ENCODE measurements at regions not wholly inside any gene's neighbourhood (a gene's known extent, or its start where the extent isn't known, plus 50 kb on each side); places are given as distances from the start of the nearest gene placed in this dataset.

DNA sequence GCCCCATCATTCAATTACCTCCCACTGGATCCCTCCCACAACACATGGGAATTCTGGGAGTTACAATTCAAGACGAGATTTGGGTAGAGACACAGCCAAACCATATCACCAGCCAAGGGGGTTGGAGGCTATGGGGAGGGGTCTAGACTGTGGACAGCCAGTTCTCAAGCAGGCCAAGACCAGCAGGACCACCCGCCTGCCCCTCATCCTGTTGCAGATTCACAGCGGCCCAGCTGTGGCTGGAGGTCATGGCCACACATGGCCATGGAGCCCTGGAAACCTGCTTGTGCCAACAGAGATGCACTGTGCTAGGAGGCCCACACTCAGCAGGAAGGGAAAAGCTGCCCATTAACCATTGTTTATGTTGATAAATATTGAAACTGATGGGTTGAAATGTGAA, 240.5 kb downstream of the TTLL2 start:
- no peak for TF ChIP-seq RAD21 (IDR thresholded peaks at IDR 0.05; ENCODE audit: low read depth)
- TF ChIP-seq CREB1 (IDR thresholded peaks at IDR 0.05; ENCODE audit: low read depth) = no peak

DNA sequence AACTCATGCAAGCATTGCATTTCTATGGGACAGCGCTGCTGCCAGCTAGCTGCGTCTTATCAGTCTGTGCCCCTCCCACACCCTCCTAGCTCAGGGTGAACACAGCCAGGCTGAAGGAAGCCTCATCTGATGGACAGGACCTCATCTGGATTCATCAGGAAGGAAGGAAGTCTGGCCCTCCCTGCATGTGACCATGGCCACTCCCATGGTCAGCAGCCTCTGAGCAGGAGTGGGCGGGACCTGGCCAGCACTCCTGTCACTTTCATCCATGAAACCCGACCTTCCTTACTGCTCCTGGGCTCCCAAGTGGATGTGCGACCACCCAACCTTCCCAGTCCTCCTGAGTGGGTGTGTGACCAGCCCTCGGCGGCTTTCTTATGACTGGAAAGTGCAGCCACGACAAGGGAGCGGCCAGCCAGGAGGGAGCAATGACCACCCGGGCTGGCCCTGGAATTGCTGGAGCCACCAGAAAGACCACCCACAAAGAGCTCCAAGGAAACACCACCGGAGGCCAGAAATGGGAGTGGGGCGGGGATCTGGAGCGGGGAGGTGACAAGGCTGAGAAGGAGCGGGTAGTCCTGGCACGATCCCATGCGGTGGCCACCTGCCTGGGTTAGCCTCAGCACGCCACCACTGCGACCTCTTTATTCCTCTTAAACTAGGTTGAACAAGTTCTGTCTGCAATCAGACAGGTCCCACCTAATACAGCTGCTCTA, 241.2 kb downstream of the TTLL2 start:
- TF ChIP-seq, protein P1, sequence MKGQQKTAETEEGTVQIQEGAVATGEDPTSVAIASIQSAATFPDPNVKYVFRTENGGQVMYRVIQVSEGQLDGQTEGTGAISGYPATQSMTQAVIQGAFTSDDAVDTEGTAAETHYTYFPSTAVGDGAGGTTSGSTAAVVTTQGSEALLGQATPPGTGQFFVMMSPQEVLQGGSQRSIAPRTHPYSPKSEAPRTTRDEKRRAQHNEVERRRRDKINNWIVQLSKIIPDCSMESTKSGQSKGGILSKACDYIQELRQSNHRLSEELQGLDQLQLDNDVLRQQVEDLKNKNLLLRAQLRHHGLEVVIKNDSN (IDR thresholded peaks at IDR 0.05) = peak; percentile 61
- TF ChIP-seq TEAD4 (IDR thresholded peaks at IDR 0.05) = no peak
- TF ChIP-seq FOXM1 (IDR thresholded peaks at IDR 0.05; ENCODE audit: borderline replicate concordance, low read depth) = no peak

DNA sequence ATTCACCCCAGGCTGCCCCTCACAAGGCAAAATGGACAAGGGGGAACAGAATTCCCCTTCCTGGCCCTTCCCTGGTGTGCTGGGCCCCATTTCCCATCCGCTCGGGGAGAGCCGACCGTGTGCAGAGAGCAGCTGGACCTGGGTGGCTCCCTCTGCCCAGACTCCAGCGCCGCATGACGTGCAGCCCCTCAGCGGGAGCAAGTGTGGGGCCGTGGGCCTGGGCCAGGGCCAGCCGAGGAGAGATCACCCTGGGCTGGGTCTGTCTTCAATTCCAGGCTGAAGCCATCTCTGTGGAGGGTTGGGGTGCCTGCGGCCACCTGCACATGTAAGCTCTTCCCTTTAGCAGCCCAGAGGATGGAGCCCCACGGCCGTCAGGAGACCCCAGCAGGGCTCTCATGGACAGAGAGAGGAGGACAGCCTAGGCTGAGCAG, 241.8 kb downstream of the TTLL2 start:
- TF ChIP-seq FOXM1 (IDR thresholded peaks at IDR 0.05; ENCODE audit: borderline replicate concordance, low read depth) = no peak
- TF ChIP-seq TCF12 (IDR thresholded peaks at IDR 0.05; ENCODE audit: low read depth) = no peak
- TF ChIP-seq CREB1 (IDR thresholded peaks at IDR 0.05; ENCODE audit: low read depth) = no peak
- no peak for TF ChIP-seq RAD21 (IDR thresholded peaks at IDR 0.05; ENCODE audit: low read depth)
- no peak for TF ChIP-seq ZBTB7A (IDR thresholded peaks at IDR 0.05; ENCODE audit: low read depth)
- TF ChIP-seq, protein P1 (IDR thresholded peaks at IDR 0.05) = no peak
- no peak for TF ChIP-seq CEBPB (IDR thresholded peaks at IDR 0.05)
- TF ChIP-seq, protein P2, sequence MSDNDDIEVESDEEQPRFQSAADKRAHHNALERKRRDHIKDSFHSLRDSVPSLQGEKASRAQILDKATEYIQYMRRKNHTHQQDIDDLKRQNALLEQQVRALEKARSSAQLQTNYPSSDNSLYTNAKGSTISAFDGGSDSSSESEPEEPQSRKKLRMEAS (IDR thresholded peaks at IDR 0.05) = no peak
- TF ChIP-seq EP300 (IDR thresholded peaks at IDR 0.05; ENCODE audit: borderline replicate concordance) = no peak
- TF ChIP-seq, protein P3, sequence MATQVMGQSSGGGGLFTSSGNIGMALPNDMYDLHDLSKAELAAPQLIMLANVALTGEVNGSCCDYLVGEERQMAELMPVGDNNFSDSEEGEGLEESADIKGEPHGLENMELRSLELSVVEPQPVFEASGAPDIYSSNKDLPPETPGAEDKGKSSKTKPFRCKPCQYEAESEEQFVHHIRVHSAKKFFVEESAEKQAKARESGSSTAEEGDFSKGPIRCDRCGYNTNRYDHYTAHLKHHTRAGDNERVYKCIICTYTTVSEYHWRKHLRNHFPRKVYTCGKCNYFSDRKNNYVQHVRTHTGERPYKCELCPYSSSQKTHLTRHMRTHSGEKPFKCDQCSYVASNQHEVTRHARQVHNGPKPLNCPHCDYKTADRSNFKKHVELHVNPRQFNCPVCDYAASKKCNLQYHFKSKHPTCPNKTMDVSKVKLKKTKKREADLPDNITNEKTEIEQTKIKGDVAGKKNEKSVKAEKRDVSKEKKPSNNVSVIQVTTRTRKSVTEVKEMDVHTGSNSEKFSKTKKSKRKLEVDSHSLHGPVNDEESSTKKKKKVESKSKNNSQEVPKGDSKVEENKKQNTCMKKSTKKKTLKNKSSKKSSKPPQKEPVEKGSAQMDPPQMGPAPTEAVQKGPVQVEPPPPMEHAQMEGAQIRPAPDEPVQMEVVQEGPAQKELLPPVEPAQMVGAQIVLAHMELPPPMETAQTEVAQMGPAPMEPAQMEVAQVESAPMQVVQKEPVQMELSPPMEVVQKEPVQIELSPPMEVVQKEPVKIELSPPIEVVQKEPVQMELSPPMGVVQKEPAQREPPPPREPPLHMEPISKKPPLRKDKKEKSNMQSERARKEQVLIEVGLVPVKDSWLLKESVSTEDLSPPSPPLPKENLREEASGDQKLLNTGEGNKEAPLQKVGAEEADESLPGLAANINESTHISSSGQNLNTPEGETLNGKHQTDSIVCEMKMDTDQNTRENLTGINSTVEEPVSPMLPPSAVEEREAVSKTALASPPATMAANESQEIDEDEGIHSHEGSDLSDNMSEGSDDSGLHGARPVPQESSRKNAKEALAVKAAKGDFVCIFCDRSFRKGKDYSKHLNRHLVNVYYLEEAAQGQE (IDR thresholded peaks at IDR 0.05; ENCODE audit: low read depth) = no peak

DNA sequence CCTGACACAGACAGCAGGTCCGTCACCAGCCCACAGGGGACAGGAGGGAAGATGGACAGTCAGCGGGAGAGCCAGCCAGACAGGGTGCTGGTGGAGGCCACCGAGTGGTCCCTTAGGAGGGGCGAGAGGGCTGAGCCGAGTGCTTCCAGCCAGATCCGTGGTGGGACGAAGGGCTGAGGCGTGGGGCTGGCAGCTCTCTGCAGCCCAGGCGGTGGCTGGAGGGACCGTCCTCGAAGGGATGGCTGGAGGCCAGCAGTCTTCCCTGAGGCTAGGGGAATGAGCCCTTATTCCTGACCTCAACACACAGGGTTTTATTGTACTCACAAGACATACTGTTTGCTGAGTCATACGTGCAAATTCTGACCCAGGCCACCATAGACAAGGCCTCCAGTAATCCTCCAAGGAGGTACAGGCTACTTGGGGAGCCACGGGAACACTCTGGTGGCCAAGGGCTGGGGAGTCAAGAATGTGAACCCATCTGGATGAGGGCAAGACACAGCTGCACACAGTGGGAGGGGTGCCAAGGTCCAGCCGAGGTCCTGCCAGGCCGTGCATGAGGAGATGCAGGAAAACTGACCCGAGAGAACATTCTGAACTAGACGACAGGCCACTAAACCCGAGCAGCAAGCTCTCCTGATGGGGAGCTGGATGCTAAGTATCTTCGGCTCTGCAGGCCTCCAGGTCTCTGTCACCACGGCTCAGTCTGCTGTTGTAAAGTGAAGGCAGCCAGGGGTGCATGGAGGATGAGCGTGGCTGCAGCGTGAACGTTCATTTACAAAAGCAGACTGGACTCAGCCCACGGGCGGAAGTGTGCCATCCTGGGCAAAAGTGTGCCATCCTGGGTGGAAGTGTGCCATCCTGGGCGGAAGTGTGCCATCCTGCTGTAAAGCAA, 242.5 kb downstream of the TTLL2 start:
- TF ChIP-seq, protein P3 (IDR thresholded peaks at IDR 0.05; ENCODE audit: low read depth) = no peak
- TF ChIP-seq CEBPB (IDR thresholded peaks at IDR 0.05) (no peak), EP300 (IDR thresholded peaks at IDR 0.05; ENCODE audit: borderline replicate concordance) (no peak), EGR1 (IDR thresholded peaks at IDR 0.05) (no peak), RAD21 (IDR thresholded peaks at IDR 0.05; ENCODE audit: low read depth) (no peak), TEAD4 (IDR thresholded peaks at IDR 0.05) (no peak), CREB1 (IDR thresholded peaks at IDR 0.05; ENCODE audit: low read depth) (no peak), NFIC (IDR thresholded peaks at IDR 0.05) (no peak), TCF12 (IDR thresholded peaks at IDR 0.05; ENCODE audit: low read depth) (no peak), ZBTB7A (IDR thresholded peaks at IDR 0.05; ENCODE audit: low read depth) (no peak), FOXM1 (IDR thresholded peaks at IDR 0.05; ENCODE audit: borderline replicate concordance, low read depth) (no peak), TAF1 (IDR thresholded peaks at IDR 0.05; ENCODE audit: low read depth) (no peak), YY1 (IDR thresholded peaks at IDR 0.05; ENCODE audit: low read depth) (no peak)
- TF ChIP-seq, protein P2 (IDR thresholded peaks at IDR 0.05) = no peak
- TF ChIP-seq, protein P1 (IDR thresholded peaks at IDR 0.05) = no peak

DNA sequence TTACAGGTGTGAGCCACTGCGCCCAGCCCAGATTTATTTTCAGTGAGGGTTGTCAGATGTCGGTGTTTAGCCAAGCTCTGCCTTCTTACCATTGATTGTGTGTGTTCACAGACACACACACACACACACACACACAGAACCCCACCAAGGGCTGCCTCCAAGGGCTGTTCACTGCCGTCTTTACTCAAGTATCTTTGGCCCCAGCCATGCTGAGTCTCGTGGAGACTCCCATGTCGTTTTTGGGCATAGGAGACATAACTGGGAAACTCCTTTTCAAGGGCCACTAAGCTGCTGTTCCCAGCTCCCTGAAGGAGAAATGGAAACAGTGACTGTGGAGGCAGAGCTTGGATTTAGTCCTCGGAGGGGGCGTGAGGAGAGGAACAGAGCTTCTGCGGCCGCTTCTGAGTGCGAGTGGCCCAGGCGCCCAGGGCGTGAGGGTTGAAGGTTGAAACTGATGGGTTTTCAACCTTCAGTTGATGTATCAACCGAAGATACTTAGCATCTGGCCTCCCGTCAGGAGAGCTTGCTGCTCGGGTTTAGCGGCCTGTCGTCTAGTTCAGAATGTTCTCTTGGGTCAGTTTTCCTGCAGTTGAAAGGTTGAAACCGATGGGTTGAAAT, 243.6 kb downstream of the TTLL2 start:
- TF ChIP-seq, protein P1 (IDR thresholded peaks at IDR 0.05) = no peak
- TF ChIP-seq CEBPB (IDR thresholded peaks at IDR 0.05) (no peak), FOXM1 (IDR thresholded peaks at IDR 0.05; ENCODE audit: borderline replicate concordance, low read depth) (no peak), TAF1 (IDR thresholded peaks at IDR 0.05; ENCODE audit: low read depth) (no peak), NFIC (IDR thresholded peaks at IDR 0.05) (no peak), CREB1 (IDR thresholded peaks at IDR 0.05; ENCODE audit: low read depth) (no peak), EP300 (IDR thresholded peaks at IDR 0.05; ENCODE audit: borderline replicate concordance) (no peak), ZBTB7A (IDR thresholded peaks at IDR 0.05; ENCODE audit: low read depth) (no peak), RAD21 (IDR thresholded peaks at IDR 0.05; ENCODE audit: low read depth) (no peak), EGR1 (IDR thresholded peaks at IDR 0.05) (no peak), TCF12 (IDR thresholded peaks at IDR 0.05; ENCODE audit: low read depth) (no peak)
- TF ChIP-seq, protein P3 (IDR thresholded peaks at IDR 0.05; ENCODE audit: low read depth) = no peak
- TF ChIP-seq, protein P2 (IDR thresholded peaks at IDR 0.05) = no peak

All from Ishikawa (cell line).